ENCODE measurements at regions not wholly inside any gene's neighbourhood (a gene's known extent, or its start where the extent isn't known, plus 50 kb on each side); places are given as distances from the start of the nearest gene placed in this dataset.

DNA sequence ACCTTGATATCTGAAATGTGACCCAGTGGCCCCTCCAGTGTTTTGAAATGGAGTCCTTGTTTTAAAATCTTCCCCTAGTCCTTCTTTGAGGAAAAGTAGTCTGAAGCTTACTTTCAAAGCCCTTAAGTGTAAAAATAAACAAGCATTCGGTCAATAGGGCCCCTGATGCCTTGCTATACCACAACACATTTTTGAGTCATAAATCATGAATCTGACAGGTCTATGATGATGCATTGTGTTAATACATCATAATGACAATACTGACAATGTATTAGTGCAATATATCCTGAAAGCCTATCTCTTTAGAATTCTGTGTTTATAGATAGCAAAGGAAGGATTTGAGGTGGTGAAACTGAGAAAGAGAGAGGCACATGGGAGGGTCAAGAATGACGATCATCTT is 464.2 kb downstream of the MEIS1 start:
- H3K4me1 Mint-ChIP-seq (ENCODE audit: low read depth in 2 of 2) = no peaks in the 10 kb centered on the region
- DNase-seq (ENCODE audit: low spot score) = no peak
- H3K27ac Mint-ChIP-seq = no peak overlapping the region
- ATAC-seq = no peak
- H3K4me3 Mint-ChIP-seq = no peak overlapping the region
- H3K36me3 Mint-ChIP-seq = no peaks in the 10 kb centered on the region
- H3K9me3 Mint-ChIP-seq = peaks cover 7% of the 10 kb centered on the region
- H3K27me3 Mint-ChIP-seq = no peaks in the 10 kb centered on the region

DNA sequence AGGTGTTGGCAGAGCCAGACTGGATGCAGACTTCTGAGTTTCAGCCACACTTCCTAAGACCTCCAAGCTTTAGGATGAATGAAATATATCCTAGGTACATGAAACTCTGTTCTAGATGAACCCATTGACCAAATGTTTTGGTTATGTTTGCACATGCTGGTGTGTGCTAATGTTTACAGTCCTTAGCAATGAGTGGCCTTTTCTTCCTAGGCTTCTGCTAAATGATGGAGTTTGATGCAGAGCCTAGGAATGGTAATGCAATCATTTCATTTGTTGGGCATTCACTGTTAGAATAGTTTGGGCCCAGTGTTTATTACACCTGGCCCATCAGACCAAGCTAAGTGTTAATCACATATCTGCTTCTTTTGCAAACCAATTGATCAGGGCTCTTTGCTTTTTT is 464.7 kb downstream of the MEIS1 start:
- Mint-ChIP-seq H3K27ac (no peak overlapping the region), H3K27me3 (no peaks in the 10 kb centered on the region), H3K4me1 (ENCODE audit: low read depth in 2 of 2) (no peaks in the 10 kb centered on the region), H3K4me3 (no peak overlapping the region), H3K9me3 (peaks cover 7% of the 10 kb centered on the region), H3K36me3 (no peaks in the 10 kb centered on the region)
- ATAC-seq (no peak), DNase-seq (ENCODE audit: low spot score) (no peak)

DNA sequence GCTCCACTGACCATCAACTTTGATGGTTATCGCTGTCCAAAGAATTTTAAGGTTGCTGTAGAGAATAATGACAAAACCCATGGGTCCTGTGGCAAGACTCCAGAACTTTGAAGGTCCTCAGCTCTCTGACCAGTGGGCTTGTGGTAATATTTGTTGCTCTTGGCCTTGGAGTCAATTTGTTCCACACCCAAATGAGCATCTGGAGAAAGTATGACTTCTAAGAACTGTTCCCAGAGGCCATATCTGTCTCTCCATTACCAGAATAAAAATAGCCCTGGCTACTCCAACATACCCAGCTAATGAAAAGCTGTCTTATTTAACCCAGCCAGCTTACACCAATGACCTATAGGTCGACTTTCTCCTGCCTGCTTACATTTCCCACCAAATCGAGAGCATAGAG is 466.4 kb downstream of the MEIS1 start:
- ATAC-seq (no peak), DNase-seq (ENCODE audit: low spot score) (no peak)
- Mint-ChIP-seq H3K27me3 (no peaks in the 10 kb centered on the region), H3K27ac (no peak overlapping the region), H3K36me3 (no peaks in the 10 kb centered on the region), H3K9me3 (peaks cover 14% of the 10 kb centered on the region), H3K4me1 (ENCODE audit: low read depth in 2 of 2) (no peaks in the 10 kb centered on the region), H3K4me3 (no peak overlapping the region)

DNA sequence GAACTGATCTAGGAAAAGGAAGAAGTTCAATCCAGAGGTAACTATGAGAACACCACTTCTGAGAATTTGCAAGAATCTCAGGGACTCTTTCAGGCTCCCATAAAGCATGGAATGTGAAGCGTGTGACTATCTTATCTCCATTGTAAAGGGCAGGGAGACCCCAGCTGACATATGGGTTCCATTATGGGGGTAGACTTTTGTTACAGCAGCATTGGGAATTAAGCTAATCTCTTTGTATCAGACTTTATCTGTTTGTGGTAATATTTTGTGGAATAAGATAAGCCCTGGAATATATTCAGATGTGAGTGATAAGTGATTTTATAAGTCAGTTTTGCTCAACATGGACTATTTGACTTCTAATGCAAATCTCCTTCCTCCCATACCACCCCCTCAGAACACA is 468.3 kb downstream of the MEIS1 start:
- Mint-ChIP-seq H3K27me3 (no peaks in the 10 kb centered on the region), H3K4me3 (no peak overlapping the region), H3K9me3 (peaks cover 17% of the 10 kb centered on the region), H3K36me3 (no peaks in the 10 kb centered on the region), H3K27ac (no peak overlapping the region), H3K4me1 (ENCODE audit: low read depth in 2 of 2) (no peaks in the 10 kb centered on the region)
- no peak for ATAC-seq
- DNase-seq (ENCODE audit: low spot score) = no peak

DNA sequence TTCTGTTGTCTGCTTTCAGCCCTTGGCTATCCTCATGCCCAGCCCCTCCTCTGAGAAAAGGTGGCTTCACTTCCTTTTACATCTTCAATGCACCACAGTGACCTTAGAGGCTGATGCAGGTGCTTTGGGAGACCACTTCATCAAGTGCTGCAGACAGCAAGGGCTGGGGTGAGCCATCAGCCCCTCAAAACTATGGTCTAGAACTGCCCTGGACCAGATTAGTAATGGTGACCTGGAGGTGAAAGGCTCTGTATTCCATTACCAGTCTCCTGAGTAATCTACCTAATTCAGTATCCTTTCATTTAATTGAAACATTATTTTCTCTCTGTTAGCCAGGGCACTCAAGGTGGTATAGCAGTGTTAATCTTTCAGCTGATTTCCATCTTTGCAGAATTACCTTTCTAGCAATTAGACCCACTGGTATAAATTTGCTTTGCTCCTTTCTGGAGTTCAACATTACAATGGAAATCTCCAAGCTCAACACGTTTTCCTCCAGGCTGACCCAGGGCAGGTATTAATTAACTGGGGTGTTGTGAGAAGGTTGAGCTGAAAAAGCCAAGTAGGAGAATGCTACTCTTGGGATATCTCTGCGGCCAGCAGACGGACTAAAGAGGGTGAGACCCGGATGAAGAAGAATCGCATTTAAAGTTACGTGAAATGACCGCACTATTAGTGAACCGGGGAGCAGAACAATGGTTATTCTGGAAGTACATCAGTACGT is 469.0 kb downstream of the MEIS1 start:
- no peak for DNase-seq (ENCODE audit: low spot score)
- H3K4me1 Mint-ChIP-seq (ENCODE audit: low read depth in 2 of 2) = no peaks in the 10 kb centered on the region
- H3K27me3 Mint-ChIP-seq = no peaks in the 10 kb centered on the region
- H3K4me3 Mint-ChIP-seq = no peak overlapping the region
- H3K27ac Mint-ChIP-seq = no peak overlapping the region
- ATAC-seq = no peak
- H3K36me3 Mint-ChIP-seq = no peaks in the 10 kb centered on the region
- H3K9me3 Mint-ChIP-seq = peaks cover 17% of the 10 kb centered on the region

DNA sequence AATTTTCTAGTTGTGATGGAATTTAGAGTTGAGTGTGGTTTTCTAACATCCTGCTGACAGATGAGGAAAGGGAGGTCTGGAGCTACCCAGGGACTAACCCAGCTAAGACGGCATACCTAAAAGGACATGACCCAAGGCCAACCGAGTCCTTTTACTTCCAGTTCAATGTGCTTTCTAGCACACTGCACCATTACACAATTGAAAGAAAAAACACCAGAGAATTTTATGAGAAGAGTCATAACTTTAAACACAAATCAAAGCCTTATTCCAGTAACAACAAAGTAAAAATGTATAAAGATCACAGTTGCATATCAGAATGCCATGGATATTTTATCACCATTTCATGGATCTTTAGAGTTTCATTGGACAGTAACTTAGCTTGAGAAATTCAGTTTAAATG is 480.3 kb downstream of the MEIS1 start:
- H3K27ac Mint-ChIP-seq = no peak overlapping the region
- ATAC-seq = no peak
- DNase-seq (ENCODE audit: low spot score) = no peak
- H3K4me1 Mint-ChIP-seq (ENCODE audit: low read depth in 2 of 2) = no peaks in the 10 kb centered on the region
- H3K36me3 Mint-ChIP-seq = peaks cover 6% of the 10 kb centered on the region
- no peak overlapping the region for H3K4me3 Mint-ChIP-seq
- no peaks in the 10 kb centered on the region for H3K27me3 Mint-ChIP-seq
- H3K9me3 Mint-ChIP-seq = peaks cover 7% of the 10 kb centered on the region

DNA sequence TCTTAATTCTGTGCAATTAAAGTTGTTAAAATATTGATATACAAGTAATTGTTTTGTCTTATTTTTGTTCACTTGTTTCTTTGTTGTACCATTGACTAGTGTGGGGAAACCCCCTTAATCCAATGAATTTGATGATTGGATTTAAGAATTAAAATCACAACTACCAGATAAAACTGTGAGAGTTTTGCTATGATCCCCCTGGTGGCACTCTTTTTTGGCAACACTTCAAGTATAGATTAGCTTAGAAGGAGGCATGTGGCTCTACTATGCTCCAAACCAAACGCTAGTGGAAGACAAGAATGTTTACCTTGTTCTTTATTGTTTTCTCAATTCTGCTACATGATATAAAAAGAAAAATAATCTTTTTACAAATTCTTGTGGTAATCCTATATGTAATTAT is 477.8 kb upstream of the ETAA1 start:
- no peak for DNase-seq (ENCODE audit: low spot score)
- Mint-ChIP-seq H3K36me3 (no peaks in the 10 kb centered on the region), H3K27ac (no peak overlapping the region), H3K27me3 (no peaks in the 10 kb centered on the region), H3K4me1 (ENCODE audit: low read depth in 2 of 2) (no peaks in the 10 kb centered on the region), H3K4me3 (no peak overlapping the region), H3K9me3 (peaks cover 4% of the 10 kb centered on the region)
- no peak for ATAC-seq

DNA sequence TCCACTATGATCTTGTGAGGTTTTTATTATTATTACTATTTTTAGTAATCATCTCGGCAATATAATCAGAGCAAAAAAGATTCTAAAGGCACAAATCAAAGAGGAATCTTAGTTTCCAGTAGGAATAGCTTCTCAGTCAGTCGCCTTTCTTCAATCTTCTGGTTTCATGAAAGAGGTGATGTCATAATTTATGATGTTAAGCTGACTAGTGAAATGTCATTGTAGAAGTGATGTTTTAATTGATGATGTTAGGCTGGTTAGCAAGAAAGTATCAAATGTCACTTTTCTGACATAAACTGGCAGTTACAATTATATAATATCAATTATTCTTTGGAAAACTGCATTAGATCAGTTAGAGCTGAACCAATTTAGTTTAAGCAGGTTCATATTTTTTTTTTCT is 476.7 kb upstream of the ETAA1 start:
- Mint-ChIP-seq H3K27me3 (no peaks in the 10 kb centered on the region), H3K4me1 (ENCODE audit: low read depth in 2 of 2) (no peaks in the 10 kb centered on the region), H3K9me3 (peaks cover 4% of the 10 kb centered on the region), H3K4me3 (no peak overlapping the region), H3K36me3 (no peaks in the 10 kb centered on the region), H3K27ac (no peak overlapping the region)
- DNase-seq (ENCODE audit: low spot score) (no peak), ATAC-seq (no peak)

DNA sequence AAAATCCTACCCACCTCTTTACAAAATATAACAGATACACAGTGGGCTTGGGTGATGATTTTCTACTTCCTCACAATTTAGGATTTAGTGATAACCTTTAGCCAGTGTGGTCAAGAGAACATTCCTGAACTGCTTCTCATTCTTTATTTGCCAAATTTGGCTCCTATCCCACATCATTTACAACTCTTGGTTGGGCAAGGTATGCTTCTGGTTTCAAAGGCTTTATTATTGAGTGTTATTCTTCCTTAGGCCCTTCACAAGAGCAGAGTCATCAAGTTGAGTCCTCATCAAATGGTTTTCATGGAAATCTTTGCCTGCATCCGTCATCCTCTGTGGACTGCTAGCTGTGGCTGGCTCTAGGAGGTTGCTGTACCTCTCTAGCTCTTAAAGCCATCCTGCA is 472.0 kb upstream of the ETAA1 start:
- H3K36me3 Mint-ChIP-seq = no peaks in the 10 kb centered on the region
- no peak overlapping the region for H3K4me3 Mint-ChIP-seq
- H3K4me1 Mint-ChIP-seq (ENCODE audit: low read depth in 2 of 2) = no peaks in the 10 kb centered on the region
- no peaks in the 10 kb centered on the region for H3K27me3 Mint-ChIP-seq
- ATAC-seq (no peak), DNase-seq (ENCODE audit: low spot score) (no peak)
- H3K9me3 Mint-ChIP-seq = no peaks in the 10 kb centered on the region
- no peak overlapping the region for H3K27ac Mint-ChIP-seq

DNA sequence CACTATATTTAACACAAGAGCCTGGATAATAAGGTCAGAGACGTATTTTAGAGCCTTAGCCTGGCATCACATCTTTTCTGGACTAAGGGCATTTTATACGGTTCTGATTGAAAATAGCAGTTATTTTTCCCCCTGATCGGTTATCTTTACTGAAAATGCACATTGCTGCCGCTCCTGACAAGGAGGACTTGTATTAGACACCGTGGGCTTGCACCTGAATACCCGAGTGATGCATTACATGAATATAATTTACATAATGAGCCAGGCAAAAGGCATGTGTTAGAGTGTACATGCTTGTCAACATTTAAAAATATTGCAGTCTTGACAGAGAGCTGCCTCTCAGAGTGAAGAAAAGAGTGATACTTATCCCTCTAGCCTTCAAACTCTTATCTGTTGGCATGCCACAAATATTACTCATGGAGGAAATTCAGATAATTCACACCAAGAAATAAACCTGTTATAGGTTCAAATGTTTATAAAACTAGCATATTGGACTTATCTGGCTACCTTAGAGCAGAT is 470.5 kb upstream of the ETAA1 start:
- ATAC-seq = no peak
- DNase-seq (ENCODE audit: low spot score) = no peak
- Mint-ChIP-seq H3K9me3 (no peaks in the 10 kb centered on the region), H3K27me3 (no peaks in the 10 kb centered on the region), H3K27ac (no peak overlapping the region), H3K36me3 (no peaks in the 10 kb centered on the region), H3K4me1 (ENCODE audit: low read depth in 2 of 2) (no peaks in the 10 kb centered on the region), H3K4me3 (no peak overlapping the region)

DNA sequence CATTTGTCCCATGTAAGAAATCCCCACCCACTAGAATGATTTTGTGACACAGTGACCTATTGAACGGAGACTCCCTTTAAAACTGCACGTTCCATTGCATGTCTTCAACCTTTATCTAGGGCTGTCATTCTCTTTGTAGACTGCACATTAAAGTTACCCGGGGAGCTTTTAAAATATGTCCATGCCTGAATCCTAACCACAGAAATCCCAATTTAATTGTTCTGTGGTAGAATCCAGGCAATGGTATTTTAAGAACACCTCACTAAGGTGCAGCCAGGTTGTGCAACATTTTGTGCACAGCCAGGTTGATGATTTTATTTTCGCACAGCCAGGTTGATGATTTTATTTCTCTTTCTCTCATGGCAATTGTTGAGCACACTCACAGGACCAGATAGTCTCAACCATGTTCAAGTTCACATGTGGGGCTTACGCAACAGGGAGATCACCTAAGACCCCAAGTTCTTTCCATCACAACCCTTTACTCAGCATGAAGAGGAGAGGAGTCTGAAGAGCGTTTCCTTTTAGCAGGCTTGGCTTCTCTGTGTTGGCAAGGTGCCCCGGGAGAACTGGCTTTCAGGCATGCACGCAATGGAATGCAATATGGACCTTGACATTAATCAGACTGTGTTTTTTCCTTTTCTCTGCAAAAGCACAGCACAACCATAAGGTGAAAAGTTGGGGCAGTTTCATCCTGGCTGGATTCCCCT is 467.3 kb upstream of the ETAA1 start:
- Mint-ChIP-seq H3K27me3 (no peaks in the 10 kb centered on the region), H3K9me3 (no peaks in the 10 kb centered on the region), H3K36me3 (no peaks in the 10 kb centered on the region), H3K4me3 (no peak overlapping the region), H3K4me1 (ENCODE audit: low read depth in 2 of 2) (no peaks in the 10 kb centered on the region), H3K27ac (no peak overlapping the region)
- DNase-seq (ENCODE audit: low spot score) (no peak), ATAC-seq (no peak)

DNA sequence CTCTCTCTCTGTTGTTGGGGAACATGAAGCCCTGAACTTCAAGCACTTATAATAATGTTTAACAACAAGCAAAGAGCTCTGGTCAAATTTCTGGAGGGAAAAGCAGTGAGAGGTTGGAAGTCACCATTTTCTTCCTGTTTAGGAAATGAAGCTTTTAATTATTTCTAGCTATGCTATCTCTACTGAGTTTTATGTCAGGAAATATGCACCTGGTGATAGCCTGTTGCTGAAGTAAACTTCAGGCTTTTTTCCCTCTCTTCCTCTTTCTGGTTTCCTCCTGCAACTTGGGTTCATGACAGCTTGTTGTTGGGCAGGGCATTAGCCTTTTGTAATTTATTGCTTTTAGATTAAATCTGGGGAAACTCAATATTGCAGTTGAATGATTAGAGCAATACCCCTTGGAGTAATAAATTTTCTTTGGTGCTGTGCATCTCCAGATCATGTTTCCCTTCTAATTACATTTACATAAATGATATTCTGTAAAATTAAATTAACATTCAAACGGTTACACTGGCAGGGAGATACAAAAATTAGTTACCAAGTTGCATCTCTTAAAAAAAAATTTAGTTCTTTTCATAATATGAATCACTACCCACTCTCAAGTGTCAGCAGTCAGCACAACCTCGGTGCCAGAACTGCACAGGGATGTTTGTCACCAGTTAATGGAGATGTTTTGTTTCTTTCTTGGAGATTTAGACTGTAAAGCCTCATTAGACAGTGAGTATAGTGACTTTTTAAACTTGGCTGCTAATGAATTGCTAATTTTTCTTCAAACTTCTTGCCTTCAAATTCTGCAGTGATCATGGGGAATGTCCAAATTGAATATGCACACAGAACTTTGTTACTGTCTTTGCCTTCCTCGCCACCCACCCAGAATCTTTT is 466.6 kb upstream of the ETAA1 start:
- Mint-ChIP-seq H3K27me3 (no peaks in the 10 kb centered on the region), H3K4me3 (no peak overlapping the region), H3K27ac (no peak overlapping the region), H3K36me3 (no peaks in the 10 kb centered on the region), H3K9me3 (no peaks in the 10 kb centered on the region), H3K4me1 (ENCODE audit: low read depth in 2 of 2) (no peaks in the 10 kb centered on the region)
- ATAC-seq = no peak
- DNase-seq (ENCODE audit: low spot score) = no peak

DNA sequence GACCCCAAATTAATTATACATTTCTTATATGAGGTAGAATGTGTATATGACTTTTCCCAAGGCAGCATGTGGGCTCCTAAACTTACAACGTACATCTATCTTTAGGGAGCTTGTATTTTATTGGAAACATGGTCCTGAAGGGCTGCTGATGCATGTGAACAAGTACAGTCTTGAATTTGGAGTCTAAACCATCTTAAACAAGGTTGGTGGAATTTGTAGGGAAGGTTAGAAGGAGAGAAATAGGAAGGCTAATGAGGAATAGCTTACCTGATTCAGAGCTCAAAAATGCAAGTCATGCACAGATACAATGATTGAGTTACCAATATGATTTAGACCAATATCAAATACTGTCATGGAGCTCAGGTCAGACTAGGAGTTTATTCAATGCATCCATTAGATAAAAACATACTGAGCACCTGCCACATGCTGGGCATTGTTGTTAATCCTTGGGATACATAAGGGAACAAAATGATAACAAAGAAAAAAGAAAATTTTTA is 458.6 kb upstream of the ETAA1 start:
- DNase-seq (ENCODE audit: low spot score) (no peak), ATAC-seq (no peak)
- Mint-ChIP-seq H3K4me1 (ENCODE audit: low read depth in 2 of 2) (no peaks in the 10 kb centered on the region), H3K36me3 (no peaks in the 10 kb centered on the region), H3K27me3 (peaks cover 0 to 3% of the 10 kb centered on the region in 2 donors), H3K27ac (no peak overlapping the region), H3K9me3 (peaks cover 3% of the 10 kb centered on the region), H3K4me3 (no peak overlapping the region)

DNA sequence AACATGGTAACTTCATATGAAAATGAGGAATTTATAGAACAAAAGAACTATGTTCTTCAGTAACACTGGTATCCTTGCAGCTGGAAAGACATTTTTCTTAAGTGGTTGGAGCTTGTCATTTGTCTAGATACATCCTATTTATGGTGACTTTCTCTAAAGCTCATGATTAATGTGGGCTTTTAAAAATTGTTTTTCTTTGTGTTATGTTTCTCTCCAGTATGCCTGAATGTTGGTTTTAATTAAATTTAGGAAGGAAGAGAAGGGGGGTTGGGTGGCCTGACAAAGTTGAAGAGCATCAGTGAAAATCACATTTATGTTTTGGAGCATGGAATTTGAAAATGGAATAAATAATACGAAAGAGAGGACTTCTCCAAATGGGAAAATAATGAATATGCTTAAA is 457.1 kb upstream of the ETAA1 start:
- Mint-ChIP-seq H3K4me1 (ENCODE audit: low read depth in 2 of 2) (no peaks in the 10 kb centered on the region), H3K4me3 (no peak overlapping the region), H3K36me3 (no peaks in the 10 kb centered on the region), H3K27ac (no peak overlapping the region), H3K27me3 (peaks cover 0 to 3% of the 10 kb centered on the region in 2 donors), H3K9me3 (peaks cover 5% of the 10 kb centered on the region)
- DNase-seq (ENCODE audit: low spot score) (no peak), ATAC-seq (no peak)

Measured in natural killer cell treated with Interleukin-12 subunit alpha and Interleukin-12 subunit beta and Interleukin-15 and Interleukin-18, amount 100 ng/mL, for 72 hours (primary cell).